IPS-NIHi11 (cell line): ENCODE measurements at regions not wholly inside any gene's neighbourhood (a gene's known extent, or its start where the extent isn't known, plus 50 kb on each side); places are given as distances from the start of the nearest gene placed in this dataset.
A peak's percentile ranks its signal among the peaks of the same experiment; 100 is the strongest.

ENCODE experiments used
- DNase-seq: peaks from one replicate; pipeline ENCODE4 v3.0.0; 2012; ENCODE audit warnings: mixed read lengths, low spot score

DNA sequence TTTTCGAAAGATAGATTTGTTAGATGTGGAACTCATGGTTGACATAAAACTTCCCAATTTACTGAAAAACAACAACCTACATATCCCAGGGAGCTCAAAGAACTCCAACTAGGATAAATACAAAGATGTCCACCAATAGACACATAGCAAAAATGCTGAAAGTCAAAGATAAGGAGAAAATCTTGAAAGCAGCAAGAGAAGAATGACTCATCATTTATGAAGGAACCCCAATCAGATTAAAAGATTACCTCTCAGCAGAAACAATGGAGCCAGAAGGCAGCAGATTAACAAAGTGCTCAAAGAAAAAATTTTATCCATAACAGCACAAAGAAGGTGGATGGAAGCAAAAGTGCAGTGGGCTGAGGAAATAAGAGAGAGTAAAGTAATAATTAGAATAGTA, 908.6 kb downstream of the SORCS3 start:
- DNase-seq, result no peak

- no peak for DNase-seq
Measured at GRCh38 chr10:105545101-105545500, 904.0 kb downstream of the SORCS3 start.

- no peak for DNase-seq
Measured at GRCh38 chr10:105540381-105540780, 899.3 kb downstream of the SORCS3 start.

- peak; percentile 46 for DNase-seq
Measured at GRCh38 chr10:105538874-105539273, 897.8 kb downstream of the SORCS3 start.

GRCh38 chr10:105535478-105535877, 894.4 kb downstream of the SORCS3 start:
- DNase-seq, result no peak

GRCh38 chr10:105534086-105534485, 893.0 kb downstream of the SORCS3 start:
- no peak for DNase-seq

DNA sequence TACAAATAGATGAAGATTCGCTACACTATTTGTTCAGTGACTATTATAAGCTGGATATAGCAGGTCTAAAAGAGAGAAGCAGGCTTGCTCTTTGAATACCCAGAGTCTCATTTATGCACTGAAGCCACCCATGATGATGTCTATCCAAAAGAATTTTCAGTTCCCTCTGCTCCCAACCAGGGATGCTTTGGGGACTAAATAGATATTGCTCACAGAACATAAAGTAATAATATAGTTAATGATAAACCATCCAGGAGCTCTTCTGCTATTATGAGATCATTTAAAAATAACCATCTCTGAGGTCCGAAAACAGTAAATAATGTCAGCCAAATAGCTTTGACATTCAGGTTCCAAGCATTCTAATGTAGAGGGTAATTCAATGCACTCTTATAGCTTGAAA, 875.4 kb downstream of the SORCS3 start:
- no peak for DNase-seq

GRCh38 chr10:105514106-105514505, 873.0 kb downstream of the SORCS3 start:
- no peak for DNase-seq

GRCh38 chr10:105509517-105509916, 868.4 kb downstream of the SORCS3 start:
- DNase-seq, result no peak

DNA sequence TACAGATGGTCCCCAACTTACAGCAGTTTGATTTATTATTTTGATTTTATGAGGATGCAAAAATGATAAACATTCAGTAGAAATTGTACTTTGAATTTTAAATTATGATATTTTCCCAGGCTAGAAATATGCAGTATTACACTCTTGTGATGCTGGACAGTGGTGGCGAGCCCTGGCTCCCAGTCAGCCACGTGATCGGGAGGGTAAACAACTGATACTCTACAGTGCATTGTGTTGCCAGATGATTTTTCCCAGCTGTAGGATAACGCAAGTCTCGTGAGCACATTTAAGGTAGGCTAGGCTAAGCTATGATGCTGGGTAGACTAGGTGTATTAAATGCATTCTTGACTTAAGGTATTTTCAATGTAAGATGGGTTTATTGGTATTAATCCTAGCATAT, 865.2 kb downstream of the SORCS3 start:
- DNase-seq, result no peak

- DNase-seq, result no peak
Measured at GRCh38 chr10:105503714-105504113, 862.6 kb downstream of the SORCS3 start.

DNA sequence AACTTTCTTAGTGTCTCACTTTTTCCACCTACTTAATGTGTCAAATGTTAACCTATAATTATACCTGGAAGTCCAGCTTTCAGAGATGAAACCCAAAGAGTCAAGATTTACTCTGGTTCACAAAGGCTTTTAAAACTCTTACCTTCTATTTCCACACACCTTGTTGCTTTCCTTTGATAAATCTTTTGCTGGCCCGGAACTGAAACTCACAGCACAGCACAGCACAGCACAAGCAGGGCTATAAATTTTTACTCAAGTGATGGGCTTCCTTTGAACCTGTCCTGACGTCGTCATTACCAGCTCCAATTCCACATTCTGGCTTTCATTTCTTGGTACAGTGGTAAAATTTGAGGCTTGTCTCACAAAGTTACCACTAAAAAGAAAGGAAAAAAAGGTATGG, 861.0 kb downstream of the SORCS3 start:
- DNase-seq, result no peak

- no peak for DNase-seq
Measured at GRCh38 chr10:105494944-105495343, 853.9 kb downstream of the SORCS3 start.

DNA sequence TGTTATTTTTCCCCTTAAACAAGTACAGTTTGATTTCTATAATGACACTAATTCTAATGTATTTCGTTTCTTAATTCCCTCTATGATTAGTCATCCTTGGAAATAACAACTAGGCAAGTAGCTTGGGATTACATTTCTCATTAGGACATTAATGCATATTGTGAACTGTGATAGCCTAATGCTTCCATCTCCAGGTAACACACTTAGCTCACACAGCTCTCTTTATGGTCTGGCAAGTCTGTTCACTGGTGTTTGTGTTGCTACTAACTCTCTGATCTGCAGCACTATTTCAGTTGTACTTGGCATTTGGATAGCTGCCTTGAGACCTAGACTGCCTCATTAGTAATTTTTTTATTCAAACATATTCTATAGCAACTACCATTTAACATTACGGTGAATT, 853.2 kb downstream of the SORCS3 start:
- no peak for DNase-seq

GRCh38 chr10:105473170-105473569, 832.1 kb downstream of the SORCS3 start:
- DNase-seq, result no peak

GRCh38 chr10:105468759-105469158, 827.7 kb downstream of the SORCS3 start:
- no peak for DNase-seq

GRCh38 chr10:105466521-105466920, 825.4 kb downstream of the SORCS3 start:
- DNase-seq, result no peak

DNA sequence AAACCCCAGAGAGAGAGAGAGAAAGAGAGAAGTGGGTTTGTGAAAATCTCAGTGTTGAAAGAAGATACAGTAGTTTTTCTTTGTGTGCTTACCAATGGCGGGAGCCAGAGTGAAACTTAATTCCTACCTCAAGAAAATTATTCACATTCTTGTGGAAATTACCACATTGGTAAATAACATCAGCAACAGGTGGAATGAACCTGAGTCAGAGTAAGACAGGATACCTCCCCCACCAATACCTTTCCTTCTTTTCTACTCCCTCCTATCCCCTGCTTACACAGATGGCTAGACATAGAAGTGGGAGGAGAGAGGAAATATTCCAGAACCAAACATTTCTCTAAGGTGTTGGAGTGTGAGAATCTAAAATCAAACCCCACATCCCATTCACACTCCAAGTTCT, 793.9 kb downstream of the SORCS3 start:
- no peak for DNase-seq

DNA sequence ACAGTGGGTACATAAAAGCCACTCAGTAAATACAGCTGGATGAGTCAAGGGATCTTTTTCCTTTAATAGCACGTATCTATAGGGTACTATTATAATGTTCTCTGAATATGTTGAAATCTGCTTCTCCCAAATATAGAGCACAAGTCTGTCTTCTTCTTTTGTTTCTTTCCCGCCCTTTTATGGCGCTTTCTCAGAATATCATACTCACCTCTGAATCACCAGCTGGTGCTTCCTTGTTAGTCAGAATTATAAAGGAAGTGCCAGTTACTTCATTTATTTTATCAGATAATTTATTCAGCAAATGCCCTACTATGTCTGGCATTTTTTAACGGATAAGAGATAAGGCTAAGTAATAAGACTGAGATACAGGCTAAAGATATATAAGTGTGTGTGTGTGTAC, 772.9 kb downstream of the SORCS3 start:
- no peak for DNase-seq

GRCh38 chr10:105409370-105409769, 768.3 kb downstream of the SORCS3 start:
- no peak for DNase-seq

DNA sequence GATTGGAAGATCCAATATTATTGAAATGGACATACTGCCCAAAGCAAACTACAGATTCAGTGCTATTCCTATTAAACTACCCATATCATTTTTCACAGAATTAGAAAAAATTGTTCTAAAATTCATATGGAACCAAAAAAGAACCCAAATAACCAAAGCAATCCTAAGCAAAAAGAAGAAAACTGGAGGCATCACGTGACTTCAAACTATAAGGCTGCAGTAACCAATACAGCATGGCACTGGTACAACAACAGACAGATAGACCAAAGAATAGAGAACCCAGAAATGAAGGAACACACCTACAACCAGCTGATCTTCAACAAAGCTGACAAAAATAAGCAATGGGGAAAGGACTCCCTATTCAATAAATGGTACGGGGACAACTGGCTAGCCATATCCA, 765.4 kb downstream of the SORCS3 start:
- no peak for DNase-seq

GRCh38 chr10:105398202-105398601, 757.1 kb downstream of the SORCS3 start:
- no peak for DNase-seq

GRCh38 chr10:105391670-105392351, 750.7 kb downstream of the SORCS3 start:
- DNase-seq, result no peak

- DNase-seq, result no peak
Measured at GRCh38 chr10:105387971-105388370, 746.9 kb downstream of the SORCS3 start.

DNA sequence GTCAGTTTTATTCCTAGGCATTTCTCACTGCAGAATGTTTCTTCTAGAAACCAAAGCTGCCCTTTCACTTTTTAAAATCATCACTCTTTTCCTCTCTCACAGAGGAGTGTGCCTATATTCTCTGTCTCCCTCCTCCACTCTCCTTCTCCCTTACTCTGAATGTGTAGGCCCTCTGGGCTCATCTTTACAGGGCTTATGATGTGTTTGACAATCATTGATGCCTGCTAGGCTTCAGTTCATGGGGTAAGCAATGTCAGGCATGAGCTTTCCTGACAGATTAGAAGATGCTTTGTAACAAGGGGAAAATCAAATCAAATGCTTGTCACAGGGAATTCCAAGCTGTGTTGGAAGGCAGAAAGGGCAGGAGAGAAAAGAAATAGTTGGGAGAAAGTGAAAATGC, 742.9 kb downstream of the SORCS3 start:
- DNase-seq, result no peak
